H9 (cell line): ENCODE measurements at regions not wholly inside any gene's neighbourhood (a gene's known extent, or its start where the extent isn't known, plus 50 kb on each side); places are given as distances from the start of the nearest gene placed in this dataset.

ENCODE experiments used
- DNase-seq: peaks from one replicate; pipeline ENCODE4 v3.0.0-alpha.2; 2017
- H2AFZ ChIP-seq: one replicate; pipeline ENCODE4 v1.6.1; 2013; ENCODE audit warnings: mild to moderate bottlenecking, low read length, control low read depth, moderate library complexity
- H2AK5ac ChIP-seq: 2 replicates; pipeline ENCODE4 v1.6.1; 2013; ENCODE audit warnings: low read length, control low read depth, mixed read lengths; ENCODE audit not compliant: insufficient read length
- H2BK120ac ChIP-seq: one replicate; pipeline ENCODE4 v1.6.1; 2013; ENCODE audit warnings: low read depth, mild to moderate bottlenecking, low read length, control low read depth, inconsistent platforms; ENCODE audit not compliant: poor library complexity, severe bottlenecking
- H2BK12ac ChIP-seq: 2 replicates; pipeline ENCODE4 v1.6.1; 2013; ENCODE audit warnings: low read length, control low read depth, mixed read lengths, low read depth; ENCODE audit not compliant: insufficient read length
- H2BK15ac ChIP-seq: 2 replicates; pipeline ENCODE4 v1.6.1; 2013; ENCODE audit warnings: low read depth, low read length, control low read depth
- H2BK20ac ChIP-seq: one replicate; pipeline ENCODE4 v1.6.1; 2013; ENCODE audit warnings: low read depth, mild to moderate bottlenecking, low read length, control low read depth, inconsistent platforms; ENCODE audit not compliant: poor library complexity, severe bottlenecking
- H2BK5ac ChIP-seq: 2 replicates; pipeline ENCODE4 v1.6.1; 2013; ENCODE audit warnings: low read length, control low read depth, mixed read lengths; ENCODE audit not compliant: insufficient read length
- H3K14ac ChIP-seq: 2 replicates; pipeline ENCODE4 v1.6.1; 2013; ENCODE audit warnings: low read length, control low read depth; ENCODE audit not compliant: insufficient read depth
- H3K18ac ChIP-seq: 2 replicates; pipeline ENCODE4 v1.6.1; 2013; ENCODE audit warnings: low read depth, mild to moderate bottlenecking, mixed read lengths, low read length, control low read depth; ENCODE audit not compliant: insufficient read length
- H3K23ac ChIP-seq: 2 replicates; pipeline ENCODE4 v1.6.1; 2013; ENCODE audit warnings: low read length, control low read depth, mixed read lengths, low read depth; ENCODE audit not compliant: insufficient read length
- H3K23me2 ChIP-seq: 2 replicates; pipeline ENCODE4 v1.6.1; 2013; ENCODE audit warnings: low read depth, mild to moderate bottlenecking, mixed read lengths, low read length, control low read depth; ENCODE audit not compliant: insufficient read length, poor library complexity, severe bottlenecking
- H3K27ac ChIP-seq: 2 replicates; pipeline ENCODE4 v1.5.1; 2013; ENCODE audit warnings: low read length, control low read depth, mixed read lengths, low read depth; ENCODE audit not compliant: insufficient read length
- H3K27me3 ChIP-seq: 2 replicates; pipeline ENCODE4 v1.6.1; 2013; ENCODE audit warnings: low read length, control low read depth, inconsistent platforms; ENCODE audit not compliant: insufficient read depth
- H3K4ac ChIP-seq: 2 replicates; pipeline ENCODE4 v1.6.1; 2013; ENCODE audit warnings: low read depth, mild to moderate bottlenecking, control low read depth, inconsistent platforms, low read length, moderate library complexity
- H3K4me1 ChIP-seq: 2 replicates; pipeline ENCODE4 v1.6.1; 2013; ENCODE audit warnings: low read length, control low read depth, inconsistent platforms; ENCODE audit not compliant: insufficient read depth
- H3K4me2 ChIP-seq: 2 replicates; pipeline ENCODE4 v1.6.1; 2013; ENCODE audit warnings: low read length, control low read depth, mixed read lengths; ENCODE audit not compliant: insufficient read length, insufficient read depth
- H3K56ac ChIP-seq: 2 replicates; pipeline ENCODE4 v1.6.1; 2013; ENCODE audit warnings: low read depth, mild to moderate bottlenecking, mixed read lengths, low read length, control low read depth; ENCODE audit not compliant: insufficient read length
- H3K79me1 ChIP-seq: 2 replicates; pipeline ENCODE4 v1.6.1; 2013; ENCODE audit warnings: low read depth, mild to moderate bottlenecking, moderate library complexity, low read length, control low read depth, inconsistent platforms; ENCODE audit not compliant: insufficient read depth, poor library complexity, severe bottlenecking
- H3K79me2 ChIP-seq: 2 replicates; pipeline ENCODE4 v1.6.1; 2013; ENCODE audit warnings: low read length, control low read depth, inconsistent platforms; ENCODE audit not compliant: insufficient read depth
- H3K9ac ChIP-seq: 2 replicates; pipeline ENCODE4 v1.6.1; 2013; ENCODE audit warnings: low read length, control low read depth, mixed read lengths; ENCODE audit not compliant: insufficient read length; ENCODE audit errors: extremely low read depth
- H3K9me3 ChIP-seq: one replicate; pipeline ENCODE4 v1.6.1; 2013; ENCODE audit warnings: low read depth, low read length, inconsistent platforms; ENCODE audit not compliant: control insufficient read depth
- H3T11ph ChIP-seq: one replicate; pipeline ENCODE4 v1.6.1; 2013; ENCODE audit warnings: mild to moderate bottlenecking, low read length, control low read depth, inconsistent platforms
- H4K20me1 ChIP-seq: one replicate; pipeline ENCODE4 v1.6.1; 2013; ENCODE audit not compliant: control insufficient read depth, insufficient read length, insufficient read depth
- H4K5ac ChIP-seq: 2 replicates; pipeline ENCODE4 v1.6.1; 2013; ENCODE audit warnings: low read depth, mild to moderate bottlenecking, mixed read lengths, low read length, control low read depth; ENCODE audit not compliant: insufficient read length
- H4K8ac ChIP-seq: replicated peaks from 2 replicates; pipeline ENCODE4 v1.6.1; 2013; ENCODE audit warnings: low read length, control low read depth, mixed read lengths, low read depth; ENCODE audit not compliant: insufficient read length
- H4K91ac ChIP-seq: 2 replicates; pipeline ENCODE4 v1.6.1; 2013; ENCODE audit warnings: low read depth, mild to moderate bottlenecking, moderate library complexity, mixed read lengths, low read length, control low read depth; ENCODE audit not compliant: insufficient read length
- H3K27ac Mint-ChIP-seq, 3 experiments: 2 replicates in 2 of 3; 3 replicates in 1 of 3; pipeline ENCODE4 v1.8.0; 2020 to 2021; ENCODE audit warnings: mixed read lengths in 3 of 3, mild to moderate bottlenecking in 1 of 3, moderate library complexity in 1 of 3
- H3K27me3 Mint-ChIP-seq: 2 replicates; pipeline ENCODE4 v1.8.0; 2021; ENCODE audit warnings: low read depth, mild to moderate bottlenecking, moderate library complexity, mixed read lengths
- H3K36me3 Mint-ChIP-seq, 3 experiments: 2 replicates in 2 of 3; 3 replicates in 1 of 3; pipeline ENCODE4 v1.8.0; 2020 to 2021; ENCODE audit warnings: low read depth in 3 of 3, mixed read lengths in 3 of 3; ENCODE audit not compliant: insufficient read depth in 1 of 3
- H3K4me1 Mint-ChIP-seq, 2 experiments: 2 replicates each; pipeline ENCODE4 v1.8.0; 2020; ENCODE audit warnings: mixed read lengths in 2 of 2
- H3K4me3 Mint-ChIP-seq, 2 experiments: 2 replicates in 1 of 2; 3 replicates in 1 of 2; pipeline ENCODE4 v1.8.0; 2020 to 2021; ENCODE audit warnings: mild to moderate bottlenecking in 2 of 2, mixed read lengths in 2 of 2, moderate library complexity in 1 of 2
- H3K9me3 Mint-ChIP-seq, 2 experiments: 2 replicates in 1 of 2; 3 replicates in 1 of 2; pipeline ENCODE4 v1.8.0; 2020; ENCODE audit warnings: mild to moderate bottlenecking in 2 of 2, mixed read lengths in 2 of 2, moderate library complexity in 1 of 2
- WGBS: extraction: QIAGEN DNeasy Blood & Tissue Kit; methylation state at CpG from one replicate; pipeline ENCODE4 v1.1.7; 2013; ENCODE audit warnings: missing lambda C conversion rate, low lambda C conversion rate, mixed read lengths; ENCODE audit not compliant: insufficient read length; ENCODE audit errors: extremely low coverage; 5-methylcytosine and 5-hydroxymethylcytosine counted together
- TF ChIP-seq, protein P1 (sequence below): fragments of 200-600 bp; sonication (generic); conservative IDR thresholded peaks from 3 replicates; pipeline ENCODE4 v1.8.0; 2021; ENCODE audit warnings: antibody characterized with exemption, mild to moderate bottlenecking

DNA sequence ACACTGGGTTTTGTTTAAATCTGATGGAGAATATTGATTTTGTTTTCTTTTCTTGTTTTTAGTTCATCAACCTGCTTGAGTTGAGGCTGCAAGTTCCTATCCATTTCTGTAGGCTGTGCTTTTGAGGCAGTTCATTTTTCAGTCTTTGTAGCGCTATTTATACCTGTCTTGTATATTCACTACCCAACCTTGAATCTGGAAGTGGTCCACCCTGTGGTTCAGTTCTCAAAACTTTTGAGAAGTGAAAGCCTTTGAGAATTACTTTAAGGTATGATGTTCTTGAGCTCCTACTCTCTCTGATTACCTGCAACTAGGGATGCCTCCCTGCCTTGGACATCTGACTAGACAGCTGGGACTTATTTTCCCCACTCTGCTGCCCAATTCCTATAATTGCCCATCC is 53.5 kb upstream of the KCNE4 start:
- Histone ChIP-seq H3K4me1 (no peaks in the 10 kb centered on the region), H3K79me2 (no peaks in the 10 kb centered on the region), H3K18ac (no peak overlapping the region), H3T11ph (no peak overlapping the region), H3K4me2 (no peak overlapping the region), H3K14ac (no peak overlapping the region), H3K4ac (no peak overlapping the region), H3K23me2 (no peaks in the 10 kb centered on the region), H4K91ac (no peak overlapping the region), H3K23ac (no peak overlapping the region), H4K5ac (no peak overlapping the region), H4K20me1 (no peaks in the 10 kb centered on the region), H2BK15ac (no peak overlapping the region), H3K56ac (no peak overlapping the region), H4K8ac (no peak overlapping the region), H3K9ac (no peak overlapping the region), H3K27me3 (no peaks in the 10 kb centered on the region), H3K27ac (no peak overlapping the region), H2AK5ac (no peak overlapping the region), H3K9me3 (no peaks in the 10 kb centered on the region), H2BK20ac (no peak overlapping the region), H2AFZ (no peak overlapping the region), H2BK12ac (no peak overlapping the region), H3K79me1 (no peaks in the 10 kb centered on the region), H2BK5ac (no peak overlapping the region), H2BK120ac (no peak overlapping the region)
- no peaks in the 10 kb centered on the region for H3K4me1 Mint-ChIP-seq
- TF ChIP-seq, protein P1, sequence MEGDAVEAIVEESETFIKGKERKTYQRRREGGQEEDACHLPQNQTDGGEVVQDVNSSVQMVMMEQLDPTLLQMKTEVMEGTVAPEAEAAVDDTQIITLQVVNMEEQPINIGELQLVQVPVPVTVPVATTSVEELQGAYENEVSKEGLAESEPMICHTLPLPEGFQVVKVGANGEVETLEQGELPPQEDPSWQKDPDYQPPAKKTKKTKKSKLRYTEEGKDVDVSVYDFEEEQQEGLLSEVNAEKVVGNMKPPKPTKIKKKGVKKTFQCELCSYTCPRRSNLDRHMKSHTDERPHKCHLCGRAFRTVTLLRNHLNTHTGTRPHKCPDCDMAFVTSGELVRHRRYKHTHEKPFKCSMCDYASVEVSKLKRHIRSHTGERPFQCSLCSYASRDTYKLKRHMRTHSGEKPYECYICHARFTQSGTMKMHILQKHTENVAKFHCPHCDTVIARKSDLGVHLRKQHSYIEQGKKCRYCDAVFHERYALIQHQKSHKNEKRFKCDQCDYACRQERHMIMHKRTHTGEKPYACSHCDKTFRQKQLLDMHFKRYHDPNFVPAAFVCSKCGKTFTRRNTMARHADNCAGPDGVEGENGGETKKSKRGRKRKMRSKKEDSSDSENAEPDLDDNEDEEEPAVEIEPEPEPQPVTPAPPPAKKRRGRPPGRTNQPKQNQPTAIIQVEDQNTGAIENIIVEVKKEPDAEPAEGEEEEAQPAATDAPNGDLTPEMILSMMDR: no peak
- no peak overlapping the region for H3K27ac Mint-ChIP-seq
- no peaks in the 10 kb centered on the region for H3K27me3 Mint-ChIP-seq
- H3K4me3 Mint-ChIP-seq: no peak overlapping the region
- H3K36me3 Mint-ChIP-seq: peaks cover 0 to 11% (median 0%) of the 10 kb centered on the region in 3 experiments; a peak in 2 of 7 replicates
- H3K9me3 Mint-ChIP-seq: peaks cover 0 to 4% of the 10 kb centered on the region in 2 experiments; a peak in 3 of 5 replicates
- DNase-seq: no peak
- no CpG with 5 or more reads among the region's 1 CpG for WGBS
